Keratinocyte (primary cell): ENCODE measurements at regions not wholly inside any gene's neighbourhood (a gene's known extent, or its start where the extent isn't known, plus 50 kb on each side); places are given as distances from the start of the nearest gene placed in this dataset.

Source experiments
- DNase-seq: peaks from one replicate; pipeline ENCODE4 v3.0.0-alpha.2; 2011; ENCODE audit warnings: low read depth, missing footprints, low spot score
- FAIRE-seq: peaks from 2 replicates; lab custom pipeline; 2011; peaks lifted over from hg19 to GRCh38; lab: Jason Lieb, UNC
- H2AFZ ChIP-seq: 2 replicates; pipeline ENCODE4 v1.6.0; 2012; ENCODE audit warnings: low read length, control low read depth, inconsistent platforms; ENCODE audit not compliant: control insufficient read depth
- H3K27ac ChIP-seq: 2 replicates; pipeline ENCODE4 v1.5.1; 2011; ENCODE audit warnings: low read length; ENCODE audit not compliant: control insufficient read depth, insufficient read depth
- H3K27me3 ChIP-seq: 3 replicates; pipeline ENCODE4 v1.6.0; 2011; ENCODE audit warnings: low read length; ENCODE audit not compliant: control insufficient read depth, insufficient read depth; ENCODE audit errors: extremely low read depth
- H3K36me3 ChIP-seq, 2 experiments: 2 replicates in 1 of 2; 3 replicates in 1 of 2; pipeline ENCODE4 v1.5.1; 2011; ENCODE audit warnings: low read length in 2 of 2, mild to moderate bottlenecking in 1 of 2; ENCODE audit not compliant: control insufficient read depth in 2 of 2, insufficient read depth in 2 of 2; ENCODE audit errors: extremely low read depth in 1 of 2
- H3K4me1 ChIP-seq: 3 replicates; pipeline ENCODE4 v1.5.1; 2011; ENCODE audit warnings: low read length; ENCODE audit not compliant: control insufficient read depth, insufficient read depth; ENCODE audit errors: extremely low read depth
- H3K4me2 ChIP-seq: 3 replicates; pipeline ENCODE4 v1.6.0; 2011; ENCODE audit warnings: low read depth, low read length; ENCODE audit not compliant: control insufficient read depth, insufficient read depth; ENCODE audit errors: extremely low read depth
- H3K4me3 ChIP-seq, 3 experiments: fragments of 200-600 bp in 1 of 3; sonication (generic) in 1 of 3; 2 replicates in 2 of 3; 3 replicates in 1 of 3; pipeline ENCODE4 v1.5.1; 2011 to 2016; ENCODE audit warnings: low read length in 3 of 3, mild to moderate bottlenecking in 3 of 3, control low read depth in 2 of 3, inconsistent platforms in 1 of 3, low read depth in 1 of 3, mixed read lengths in 1 of 3, mixed run types in 1 of 3, moderate library complexity in 1 of 3; ENCODE audit not compliant: control insufficient read depth in 2 of 3, insufficient read depth in 2 of 3; ENCODE audit errors: extremely low read depth in 1 of 3
- H3K79me2 ChIP-seq: 2 replicates; pipeline ENCODE4 v1.6.0; 2012; ENCODE audit warnings: low read length; ENCODE audit not compliant: control insufficient read depth, insufficient read depth
- H3K9ac ChIP-seq: 3 replicates; pipeline ENCODE4 v1.6.0; 2011; ENCODE audit warnings: low read length; ENCODE audit not compliant: control insufficient read depth, insufficient read depth; ENCODE audit errors: extremely low read depth
- H3K9me1 ChIP-seq: 3 replicates; pipeline ENCODE4 v1.6.0; 2011; ENCODE audit warnings: low read length; ENCODE audit not compliant: control insufficient read depth, insufficient read depth; ENCODE audit errors: extremely low read depth
- H3K9me3 ChIP-seq: 2 replicates; pipeline ENCODE4 v1.5.1; 2012; ENCODE audit warnings: low read depth, low read length; ENCODE audit not compliant: control insufficient read depth
- H4K20me1 ChIP-seq: 3 replicates; pipeline ENCODE4 v1.6.0; 2011; ENCODE audit warnings: low read length; ENCODE audit not compliant: control insufficient read depth, insufficient read depth; ENCODE audit errors: extremely low read depth
- CTCF ChIP-seq, 3 experiments: IDR thresholded peaks in 1 of 3; conservative IDR thresholded peaks in 1 of 3; optimal IDR thresholded peaks in 1 of 3; 2 replicates in 2 of 3; 3 replicates in 1 of 3; pipeline versions ENCODE3 to v1.5.1; 2011; ENCODE audit warnings: low read length in 3 of 3, mild to moderate bottlenecking in 3 of 3, moderate library complexity in 2 of 3, control low read depth in 1 of 3, inconsistent platforms in 1 of 3; ENCODE audit not compliant: insufficient read depth in 2 of 3; ENCODE audit errors: extremely low read depth in 1 of 3
- EZH2 ChIP-seq: IDR thresholded peaks from one replicate; pipeline ENCODE4 v1.6.1; 2012; ENCODE audit warnings: inconsistent platforms, mild to moderate bottlenecking, low read length, moderate library complexity
- dilution Hi-C: fragments of 300-500 bp; cut with MboI; formaldehyde crosslinking; loops from one replicate; pipeline ENCODE4 v1.7.0; 2020; ENCODE audit warnings: low sequenced_read_pairs; ENCODE audit not compliant: extremely low pct_ligation_motif_present

- FAIRE-seq, result no peak
- dilution Hi-C loops, result no loop called here
Measured at GRCh38 chr3:86634361-86634760, 356.6 kb downstream of the VGLL3 start.

GRCh38 chr3:86629511-86629910, 361.4 kb downstream of the VGLL3 start:
- Histone ChIP-seq H3K79me2 (no peaks in the 10 kb centered on the region), H3K36me3 (no peaks in the 10 kb centered on the region), H3K27ac (no peak overlapping the region), H3K9me3 (no peaks in the 10 kb centered on the region), H3K4me3 (no peak overlapping the region), H3K9me1 (no peaks in the 10 kb centered on the region), H3K4me2 (no peak overlapping the region), H4K20me1 (no peaks in the 10 kb centered on the region), H3K27me3 (no peaks in the 10 kb centered on the region), H3K9ac (no peak overlapping the region), H3K4me1 (no peaks in the 10 kb centered on the region), H2AFZ (no peak overlapping the region)
- TF ChIP-seq EZH2, result no peak
- TF ChIP-seq CTCF (optimal IDR thresholded peaks at IDR 0.05 in 1 of 3, IDR thresholded peaks at IDR 0.05 in 1 of 3, conservative IDR thresholded peaks at IDR 0.05 in 1 of 3; ENCODE audit: extremely low read depth in 1 of 3, insufficient read depth in 2 of 3, low read length in 3 of 3), result no peak
- dilution Hi-C loops, result no loop called here
- DNase-seq, result no peak
- no peak for FAIRE-seq

More at GRCh38 chr3:86634361-86634760, 356.6 kb downstream of the VGLL3 start:
- Histone ChIP-seq H3K79me2 (no peaks in the 10 kb centered on the region), H3K27ac (no peak overlapping the region), H3K9me3 (no peaks in the 10 kb centered on the region), H3K4me3 (no peak overlapping the region), H3K27me3 (no peaks in the 10 kb centered on the region), H3K36me3 (no peaks in the 10 kb centered on the region), H3K4me2 (no peak overlapping the region), H4K20me1 (no peaks in the 10 kb centered on the region), H2AFZ (no peak overlapping the region), H3K4me1 (no peaks in the 10 kb centered on the region), H3K9me1 (no peaks in the 10 kb centered on the region), H3K9ac (no peak overlapping the region)
- no peak for DNase-seq
- TF ChIP-seq CTCF (optimal IDR thresholded peaks at IDR 0.05 in 1 of 3, IDR thresholded peaks at IDR 0.05 in 1 of 3, conservative IDR thresholded peaks at IDR 0.05 in 1 of 3; ENCODE audit: extremely low read depth in 1 of 3, insufficient read depth in 2 of 3, low read length in 3 of 3), result no peak
- no peak for TF ChIP-seq EZH2
